ENCODE measurements at regions not wholly inside any gene's neighbourhood (a gene's known extent, or its start where the extent isn't known, plus 50 kb on each side); places are given as distances from the start of the nearest gene placed in this dataset.
"Not testable (repeated sequence)": the region's sequence is repeated elsewhere in the genome, so short reads cannot be mapped to it uniquely, and the experiment has no call there.

- in situ Hi-C loops (cut with HindIII; ENCODE audit: low pct_unique_long_range_greater_than_20kb, low sequenced_read_pairs) = no loop called here
- TF ChIP-seq JUND (IDR thresholded peaks at IDR 0.05; ENCODE audit: low read depth) = no peak
- no peak for DNase-seq (ENCODE audit: low read depth in 1 of 2, low spot score in 1 of 2)
Measured at GRCh38 chr2:72026819-72027425, 120.7 kb downstream of the CYP26B1 start.

- no peak for TF ChIP-seq JUND (IDR thresholded peaks at IDR 0.05; ENCODE audit: low read depth)
- in situ Hi-C loops (cut with HindIII; ENCODE audit: low pct_unique_long_range_greater_than_20kb, low sequenced_read_pairs) = no loop called here
- DNase-seq (ENCODE audit: low read depth in 1 of 2, low spot score in 1 of 2) = no peak
Measured at GRCh38 chr2:72024451-72025175, 123.0 kb downstream of the CYP26B1 start.

- no peak for DNase-seq (ENCODE audit: low read depth in 1 of 2, low spot score in 1 of 2)
- in situ Hi-C loops (cut with HindIII; ENCODE audit: low pct_unique_long_range_greater_than_20kb, low sequenced_read_pairs) = no loop called here
- TF ChIP-seq JUND (IDR thresholded peaks at IDR 0.05; ENCODE audit: low read depth) = no peak
Measured at GRCh38 chr2:72023678-72024390, 123.8 kb downstream of the CYP26B1 start.

DNA sequence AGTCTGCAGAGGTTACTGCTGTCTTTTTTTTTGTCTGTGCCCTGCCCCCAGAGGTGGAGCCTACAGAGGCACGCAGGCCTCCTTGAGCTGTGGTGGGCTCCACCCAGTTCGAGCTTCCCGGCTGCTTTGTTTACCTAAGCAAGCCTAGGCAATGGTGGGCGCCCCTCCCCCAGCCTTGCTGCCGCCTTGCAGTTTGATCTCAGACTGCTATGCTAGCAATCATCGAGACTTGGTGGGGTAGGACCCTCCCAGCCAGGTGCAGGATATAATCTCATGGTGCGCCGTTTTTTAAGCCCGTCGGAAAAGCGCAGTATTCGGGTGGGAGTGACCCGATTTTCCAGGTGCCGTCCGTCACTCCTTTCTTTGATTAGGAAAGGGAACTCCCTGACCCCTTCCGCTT lies 126.3 kb downstream of the CYP26B1 start:
- in situ Hi-C loops (cut with HindIII; ENCODE audit: low pct_unique_long_range_greater_than_20kb, low sequenced_read_pairs); DNase-seq (ENCODE audit: low read depth in 1 of 2, low spot score in 1 of 2): not testable (repeated sequence)

GRCh38 chr2:72015266-72015665 lies 132.4 kb downstream of the CYP26B1 start:
- no peak for TF ChIP-seq JUND (IDR thresholded peaks at IDR 0.05; ENCODE audit: low read depth)
- in situ Hi-C loops (cut with HindIII; ENCODE audit: low pct_unique_long_range_greater_than_20kb, low sequenced_read_pairs) = no loop called here
- peak in 1 of 2 experiments; percentile 8 for DNase-seq (ENCODE audit: low read depth in 1 of 2, low spot score in 1 of 2)

GRCh38 chr2:72014831-72015230 lies 132.8 kb downstream of the CYP26B1 start:
- in situ Hi-C loops (cut with HindIII; ENCODE audit: low pct_unique_long_range_greater_than_20kb, low sequenced_read_pairs) = no loop called here
- TF ChIP-seq JUND (IDR thresholded peaks at IDR 0.05; ENCODE audit: low read depth) = no peak
- no peak for DNase-seq (ENCODE audit: low read depth in 1 of 2, low spot score in 1 of 2)

DNA sequence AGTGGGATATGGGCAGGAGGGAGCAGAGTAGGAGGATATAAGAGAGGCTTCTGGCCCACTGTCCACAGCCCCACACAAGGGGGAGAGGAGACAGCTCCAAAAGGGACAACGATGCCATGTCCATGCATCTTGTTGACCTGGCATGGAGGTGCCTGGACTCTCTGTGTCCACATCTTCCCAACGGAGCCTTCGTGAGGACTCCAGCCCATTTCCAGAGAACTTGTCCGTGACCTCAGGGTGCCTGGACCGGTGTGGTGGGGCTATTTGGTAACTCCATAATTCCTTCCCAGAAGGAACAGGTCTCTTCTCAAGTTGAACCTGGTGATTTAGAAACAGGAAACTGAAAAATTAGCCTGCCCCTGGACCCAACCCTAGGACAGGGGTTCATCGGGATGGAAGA lies 133.9 kb downstream of the CYP26B1 start:
- DNase-seq (ENCODE audit: low read depth in 1 of 2, low spot score in 1 of 2) = no peak
- TF ChIP-seq JUND (IDR thresholded peaks at IDR 0.05; ENCODE audit: low read depth) = no peak
- in situ Hi-C loops (cut with HindIII; ENCODE audit: low pct_unique_long_range_greater_than_20kb, low sequenced_read_pairs) = no loop called here

- no peak for DNase-seq (ENCODE audit: low read depth in 1 of 2, low spot score in 1 of 2)
- in situ Hi-C loops (cut with HindIII; ENCODE audit: low pct_unique_long_range_greater_than_20kb, low sequenced_read_pairs) = no loop called here
- no peak for TF ChIP-seq JUND (IDR thresholded peaks at IDR 0.05; ENCODE audit: low read depth)
Measured at GRCh38 chr2:72012886-72013574, 134.6 kb downstream of the CYP26B1 start.

DNA sequence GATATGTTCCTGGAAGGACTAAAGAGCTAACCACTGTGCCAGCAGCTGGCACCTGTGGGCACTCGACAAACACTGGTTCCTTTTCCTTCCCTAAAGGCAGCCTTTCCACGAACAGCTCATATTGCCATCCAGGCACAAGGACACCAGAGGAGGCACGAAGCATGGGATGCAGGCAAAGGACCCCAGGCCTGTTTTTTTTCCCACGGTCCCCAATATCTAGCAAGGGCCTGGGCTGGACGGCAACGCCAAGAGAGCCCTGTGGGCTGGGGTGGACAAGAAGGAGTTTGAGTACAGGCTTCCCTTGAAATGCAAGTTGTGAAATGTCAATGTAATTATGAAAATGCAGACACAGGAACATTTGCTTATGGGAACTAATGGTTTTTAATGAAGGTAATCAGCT lies 135.9 kb downstream of the CYP26B1 start:
- no peak for DNase-seq (ENCODE audit: low read depth in 1 of 2, low spot score in 1 of 2)
- no peak for TF ChIP-seq JUND (IDR thresholded peaks at IDR 0.05; ENCODE audit: low read depth)
- in situ Hi-C loops (cut with HindIII; ENCODE audit: low pct_unique_long_range_greater_than_20kb, low sequenced_read_pairs) = no loop called here

DNA sequence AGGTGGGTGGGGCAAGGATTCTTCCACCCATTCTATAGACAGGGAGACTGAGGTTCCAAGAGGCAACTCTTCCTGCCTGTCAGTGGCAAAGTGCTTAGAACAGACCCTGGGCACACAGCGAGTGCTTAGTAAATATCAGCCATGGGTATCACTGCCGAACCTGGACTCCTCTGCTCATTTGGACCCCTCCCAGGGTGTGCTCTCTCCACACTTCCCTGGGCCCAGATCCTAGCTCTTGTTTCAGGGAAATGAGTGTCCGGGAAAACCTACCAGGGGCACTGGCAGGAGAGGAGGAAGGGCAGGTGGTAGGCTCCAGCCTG lies 136.3 kb downstream of the CYP26B1 start:
- TF ChIP-seq JUND (IDR thresholded peaks at IDR 0.05; ENCODE audit: low read depth) = no peak
- DNase-seq (ENCODE audit: low read depth in 1 of 2, low spot score in 1 of 2) = no peak
- in situ Hi-C loops (cut with HindIII; ENCODE audit: low pct_unique_long_range_greater_than_20kb, low sequenced_read_pairs) = no loop called here

DNA sequence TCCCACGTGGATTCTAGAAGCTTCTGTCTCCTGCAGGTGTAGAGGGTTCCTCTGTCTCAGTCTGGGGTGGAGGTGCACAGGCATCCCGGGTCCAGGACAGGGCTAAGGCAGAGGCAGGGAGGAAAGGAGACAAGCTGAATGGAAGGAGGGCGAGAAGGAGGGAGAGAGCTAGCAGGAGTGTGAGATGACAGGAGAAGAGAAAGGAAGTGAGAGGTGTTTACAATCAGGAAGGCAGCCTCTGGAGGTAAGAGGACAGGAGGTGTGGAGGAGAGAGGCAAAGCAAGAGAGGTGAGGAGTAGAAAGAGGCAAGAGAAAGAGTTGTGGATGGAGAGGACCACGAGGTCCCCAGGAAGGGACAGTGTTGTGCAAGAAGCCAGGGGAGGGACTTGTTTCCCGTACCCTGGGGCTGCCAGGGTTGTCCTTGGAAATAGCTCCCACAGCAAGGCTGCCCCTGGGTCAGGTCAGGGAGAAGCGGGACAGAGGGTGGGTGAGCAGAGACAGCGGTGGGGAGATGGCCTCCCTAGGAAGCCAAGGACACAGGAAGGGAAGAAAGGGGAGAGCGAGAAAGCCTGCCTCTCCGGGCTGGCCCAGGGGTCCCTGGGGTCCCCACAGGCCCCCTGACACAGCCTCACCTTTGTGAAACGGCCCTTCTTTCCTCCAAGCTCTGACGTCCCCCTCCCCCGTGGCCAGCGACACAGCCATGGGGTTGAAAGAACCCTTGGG lies 136.9 kb downstream of the CYP26B1 start:
- in situ Hi-C loops (cut with HindIII; ENCODE audit: low pct_unique_long_range_greater_than_20kb, low sequenced_read_pairs) = no loop called here
- TF ChIP-seq JUND (IDR thresholded peaks at IDR 0.05; ENCODE audit: low read depth) = no peak
- DNase-seq (ENCODE audit: low read depth in 1 of 2, low spot score in 1 of 2) = no peak

- in situ Hi-C loops (cut with HindIII; ENCODE audit: low pct_unique_long_range_greater_than_20kb, low sequenced_read_pairs) = no loop called here
- no peak for TF ChIP-seq JUND (IDR thresholded peaks at IDR 0.05; ENCODE audit: low read depth)
- no peak for DNase-seq (ENCODE audit: low read depth in 1 of 2, low spot score in 1 of 2)
Measured at GRCh38 chr2:72008608-72009007, 139.1 kb downstream of the CYP26B1 start.

All from T47D (cell line).